Breast epithelium (tissue), 3 donors: ENCODE measurements at regions not wholly inside any gene's neighbourhood (a gene's known extent, or its start where the extent isn't known, plus 50 kb on each side); places are given as distances from the start of the nearest gene placed in this dataset.

Experiments used
- POLR2A ChIP-seq: fragments of 450-650 bp; IDR thresholded peaks from one replicate; pipeline ENCODE4 v1.6.1; 2016; ENCODE audit warnings: antibody characterized with exemption, mild to moderate bottlenecking, moderate library complexity
- POLR2AphosphoS5 ChIP-seq, 3 donors: sonication (generic); formaldehyde crosslinking; IDR thresholded peaks; one replicate each; pipeline ENCODE4 v1.6.1; 2017; ENCODE audit warnings: antibody characterized with exemption in 3 of 3
- TF ChIP-seq, protein P1 (sequence below), 3 donors: fragments of 450-650 bp; IDR thresholded peaks; one replicate each; pipeline ENCODE4 v1.5.1; 2016 to 2017; ENCODE audit warnings: antibody characterized with exemption in 3 of 3, mild to moderate bottlenecking in 3 of 3, moderate library complexity in 3 of 3

GRCh38 chr12:58450868-58451482, 469.3 kb downstream of the LRIG3 start:
- TF ChIP-seq, protein P1, sequence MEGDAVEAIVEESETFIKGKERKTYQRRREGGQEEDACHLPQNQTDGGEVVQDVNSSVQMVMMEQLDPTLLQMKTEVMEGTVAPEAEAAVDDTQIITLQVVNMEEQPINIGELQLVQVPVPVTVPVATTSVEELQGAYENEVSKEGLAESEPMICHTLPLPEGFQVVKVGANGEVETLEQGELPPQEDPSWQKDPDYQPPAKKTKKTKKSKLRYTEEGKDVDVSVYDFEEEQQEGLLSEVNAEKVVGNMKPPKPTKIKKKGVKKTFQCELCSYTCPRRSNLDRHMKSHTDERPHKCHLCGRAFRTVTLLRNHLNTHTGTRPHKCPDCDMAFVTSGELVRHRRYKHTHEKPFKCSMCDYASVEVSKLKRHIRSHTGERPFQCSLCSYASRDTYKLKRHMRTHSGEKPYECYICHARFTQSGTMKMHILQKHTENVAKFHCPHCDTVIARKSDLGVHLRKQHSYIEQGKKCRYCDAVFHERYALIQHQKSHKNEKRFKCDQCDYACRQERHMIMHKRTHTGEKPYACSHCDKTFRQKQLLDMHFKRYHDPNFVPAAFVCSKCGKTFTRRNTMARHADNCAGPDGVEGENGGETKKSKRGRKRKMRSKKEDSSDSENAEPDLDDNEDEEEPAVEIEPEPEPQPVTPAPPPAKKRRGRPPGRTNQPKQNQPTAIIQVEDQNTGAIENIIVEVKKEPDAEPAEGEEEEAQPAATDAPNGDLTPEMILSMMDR (IDR thresholded peaks at IDR 0.05) = no peak
- TF ChIP-seq POLR2A = no peak
- TF ChIP-seq POLR2AphosphoS5 (IDR thresholded peaks at IDR 0.05) = no peak
